GM19023 (cell line): ENCODE measurements at regions not wholly inside any gene's neighbourhood (a gene's known extent, or its start where the extent isn't known, plus 50 kb on each side); places are given as distances from the start of the nearest gene placed in this dataset.

Experiments used
- ATAC-seq: cut with Tn5 transposase; IDR thresholded peaks from one replicate; pipeline ENCODE4 v1.9.1; 2021; ENCODE audit warnings: mild to moderate bottlenecking, moderate library complexity; ENCODE audit not compliant: unreplicated experiment

DNA sequence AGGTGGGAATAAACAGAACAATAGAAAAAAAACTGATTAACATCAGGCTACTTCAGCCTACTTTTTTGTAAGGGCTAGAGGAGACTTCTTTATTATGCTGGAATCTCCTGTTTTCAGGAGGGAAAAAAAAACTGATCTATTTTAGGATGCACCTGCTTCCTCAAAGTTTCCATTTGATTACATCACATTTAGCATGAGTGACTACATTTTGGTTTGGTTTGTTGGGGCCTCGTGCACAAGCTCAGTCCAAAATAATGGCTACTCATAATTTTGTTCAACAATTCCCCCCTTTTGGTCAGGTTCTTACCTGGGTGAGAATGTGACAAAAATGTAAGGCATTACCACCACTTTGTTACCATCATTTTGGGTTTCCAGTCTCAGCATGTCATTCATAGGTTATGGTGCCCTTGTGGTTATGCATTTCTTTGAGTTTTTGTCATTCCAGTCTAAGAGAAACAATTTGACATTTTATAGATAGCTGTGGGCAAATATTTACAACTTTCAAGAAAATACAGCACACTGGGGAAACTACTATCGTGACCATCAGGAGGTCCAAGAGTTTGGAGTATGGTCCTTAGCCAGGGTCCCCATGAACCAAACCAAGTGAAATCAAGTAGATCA, 93.6 kb upstream of the ATP11B start:
- ATAC-seq, result no peak

DNA sequence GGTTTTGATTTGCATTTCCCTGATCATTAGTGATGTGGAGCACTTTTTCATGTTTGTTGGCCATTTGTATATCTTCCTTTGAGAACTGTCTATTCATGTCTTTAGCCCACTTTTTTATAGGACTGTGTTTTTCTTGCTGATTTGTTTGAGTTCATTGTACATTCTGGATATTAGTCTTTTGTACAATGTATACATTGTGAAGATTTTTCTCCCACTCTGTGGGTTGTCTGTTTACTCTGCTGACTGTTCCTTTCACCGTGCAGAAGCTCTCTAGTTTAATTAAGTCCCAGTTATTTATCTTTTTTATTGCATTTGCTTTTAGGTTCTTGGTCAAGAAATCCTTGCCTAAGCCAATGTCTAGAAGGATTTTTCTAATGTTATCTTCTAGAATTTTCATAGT, 91.1 kb upstream of the ATP11B start:
- ATAC-seq, result no peak

DNA sequence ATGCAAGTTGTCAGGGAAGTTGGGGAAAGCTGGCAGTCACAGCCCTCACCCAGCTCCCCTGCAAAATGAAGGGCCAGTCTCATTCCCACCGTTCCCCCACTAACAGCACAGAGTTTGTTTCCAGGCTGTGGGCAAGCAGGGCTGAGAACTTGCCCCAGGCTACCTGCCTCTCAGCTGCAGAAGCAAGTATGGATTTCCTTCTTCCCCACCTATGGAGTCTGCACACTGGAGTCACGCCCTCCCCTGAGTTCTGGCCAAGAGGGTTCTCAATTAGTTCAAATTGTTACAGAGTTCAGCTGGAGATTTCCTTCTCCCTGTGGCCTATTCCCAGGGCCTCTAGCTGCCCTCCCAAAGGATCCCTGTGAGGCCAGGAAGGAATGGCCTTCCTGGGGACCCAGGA, 90.1 kb upstream of the ATP11B start:
- ATAC-seq, result no peak

GRCh38 chr3:182704926-182705325, 88.4 kb upstream of the ATP11B start:
- ATAC-seq, result no peak

GRCh38 chr3:182708810-182709209, 84.5 kb upstream of the ATP11B start:
- ATAC-seq, result no peak

DNA sequence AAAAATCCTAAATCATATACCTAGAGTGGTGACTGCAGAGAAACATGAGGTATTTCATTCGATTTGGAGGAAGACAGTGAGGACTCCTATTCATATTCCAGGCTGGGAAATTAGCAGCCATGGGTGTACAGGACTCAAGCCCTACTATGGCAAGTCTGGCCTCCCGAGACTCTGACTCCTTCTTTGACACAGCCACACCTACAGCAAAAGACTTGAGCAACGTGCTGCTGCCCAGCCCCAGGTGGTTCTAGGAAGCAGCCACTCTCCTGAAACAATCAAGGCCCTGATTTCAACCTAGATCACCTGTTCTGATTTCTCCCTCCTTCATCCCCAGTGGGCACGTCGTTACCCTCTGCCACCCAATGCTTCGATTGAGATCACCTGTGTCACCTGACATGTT, 84.0 kb upstream of the ATP11B start:
- no peak for ATAC-seq

DNA sequence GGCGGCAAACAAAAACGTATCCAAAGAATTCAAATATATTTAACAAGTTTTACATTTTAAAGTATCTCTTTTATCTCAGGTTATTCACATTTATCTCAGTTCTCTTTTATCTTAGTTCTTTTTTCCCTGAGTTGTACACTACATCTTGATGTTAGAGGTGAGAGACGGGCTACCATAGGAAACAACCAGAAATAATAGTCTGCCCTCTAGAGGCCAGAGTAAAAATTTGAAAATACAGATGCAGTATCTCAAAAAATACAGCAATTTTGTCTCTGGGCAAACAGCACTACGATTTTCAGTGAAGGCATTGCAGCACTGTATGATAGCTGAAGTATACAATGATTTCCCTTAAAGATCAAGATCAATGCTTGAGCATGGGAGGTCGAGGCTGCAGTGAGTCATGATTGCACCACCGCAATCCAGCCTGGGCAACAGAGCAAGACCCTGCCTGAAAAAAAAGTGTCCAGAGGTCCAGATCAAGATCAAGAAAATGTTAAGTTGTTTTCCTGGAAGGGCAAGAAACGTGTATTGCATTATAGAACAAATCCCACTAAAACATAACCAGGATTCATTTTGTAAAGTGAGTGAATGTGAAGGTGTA, 82.6 kb upstream of the ATP11B start:
- ATAC-seq, result no peak

GRCh38 chr3:182711261-182711683, 82.0 kb upstream of the ATP11B start:
- ATAC-seq, result no peak

DNA sequence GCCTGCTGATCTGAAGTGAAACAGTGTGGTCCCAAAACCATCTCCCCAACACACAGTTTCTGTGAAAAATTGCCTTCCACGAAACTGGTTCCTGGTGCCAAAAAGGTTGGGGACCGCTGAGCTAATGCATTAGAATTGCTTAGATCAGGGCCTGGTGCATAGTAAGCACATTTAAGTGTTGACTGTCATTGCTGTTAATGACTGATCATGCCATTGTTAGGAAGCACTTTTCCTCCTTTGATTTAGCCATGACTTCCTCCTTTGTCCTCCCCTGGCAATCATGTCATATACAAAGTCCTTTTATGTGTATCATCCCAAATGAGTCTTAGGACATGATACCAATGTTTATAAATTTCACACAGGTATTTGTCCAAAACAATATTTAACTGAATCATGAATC, 81.5 kb upstream of the ATP11B start:
- ATAC-seq, result no peak

- no peak for ATAC-seq
Observed at GRCh38 chr3:182713111-182713510, 80.2 kb upstream of the ATP11B start.

DNA sequence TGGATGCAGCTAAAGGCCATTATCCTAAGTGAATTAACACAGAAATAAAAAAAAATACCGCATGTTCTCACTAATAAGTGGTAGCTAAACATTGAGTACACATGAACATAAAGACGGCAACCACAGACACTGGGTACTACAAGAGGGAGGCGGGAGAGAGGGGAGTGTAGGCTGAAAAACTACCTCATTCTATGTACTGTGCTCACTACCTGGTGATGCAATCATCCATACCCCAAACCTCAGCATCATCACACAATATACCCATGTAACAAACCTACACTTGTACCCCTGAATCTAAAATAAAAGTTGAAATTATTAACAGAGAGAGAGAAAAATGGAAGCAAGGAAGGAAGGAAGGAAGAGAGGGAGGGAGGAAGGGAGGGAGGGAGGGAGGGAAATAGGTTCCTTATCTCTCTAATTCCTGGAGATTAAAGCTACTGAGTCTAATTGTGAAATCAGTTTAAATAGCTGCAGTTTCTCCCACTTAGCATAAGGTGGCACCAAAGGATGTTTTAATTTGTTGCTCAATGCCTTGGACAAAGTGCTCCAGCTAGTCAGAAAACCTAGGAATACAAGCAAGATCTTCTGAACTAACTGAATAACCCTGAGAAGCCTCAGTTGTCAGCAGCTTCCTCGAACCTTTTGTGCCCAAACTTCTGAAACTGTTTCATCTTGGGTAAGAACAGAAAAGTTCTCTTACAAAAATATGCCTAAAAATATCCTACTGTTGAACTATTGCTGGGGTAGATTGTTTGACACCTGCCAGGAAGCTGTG, 79.4 kb upstream of the ATP11B start:
- ATAC-seq, result no peak

DNA sequence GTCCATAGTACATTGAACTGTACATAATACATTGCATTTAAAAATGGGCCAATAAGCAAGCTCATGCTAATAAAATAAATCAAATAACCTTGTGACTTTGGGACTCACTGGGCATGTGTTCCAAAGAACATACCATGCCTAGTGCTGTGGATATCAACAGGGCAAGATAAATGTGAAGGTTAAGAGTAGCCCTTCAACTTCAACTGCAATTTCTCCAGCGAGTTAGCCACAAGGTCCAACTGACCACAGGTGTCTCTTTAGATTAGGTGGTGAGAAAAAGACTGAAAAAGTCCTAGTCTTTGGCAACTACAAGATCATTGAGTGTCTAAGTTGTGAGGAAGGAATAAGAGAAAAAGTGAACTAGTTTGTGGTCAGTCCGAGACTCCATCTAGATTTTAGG, 78.3 kb upstream of the ATP11B start:
- ATAC-seq, result no peak

DNA sequence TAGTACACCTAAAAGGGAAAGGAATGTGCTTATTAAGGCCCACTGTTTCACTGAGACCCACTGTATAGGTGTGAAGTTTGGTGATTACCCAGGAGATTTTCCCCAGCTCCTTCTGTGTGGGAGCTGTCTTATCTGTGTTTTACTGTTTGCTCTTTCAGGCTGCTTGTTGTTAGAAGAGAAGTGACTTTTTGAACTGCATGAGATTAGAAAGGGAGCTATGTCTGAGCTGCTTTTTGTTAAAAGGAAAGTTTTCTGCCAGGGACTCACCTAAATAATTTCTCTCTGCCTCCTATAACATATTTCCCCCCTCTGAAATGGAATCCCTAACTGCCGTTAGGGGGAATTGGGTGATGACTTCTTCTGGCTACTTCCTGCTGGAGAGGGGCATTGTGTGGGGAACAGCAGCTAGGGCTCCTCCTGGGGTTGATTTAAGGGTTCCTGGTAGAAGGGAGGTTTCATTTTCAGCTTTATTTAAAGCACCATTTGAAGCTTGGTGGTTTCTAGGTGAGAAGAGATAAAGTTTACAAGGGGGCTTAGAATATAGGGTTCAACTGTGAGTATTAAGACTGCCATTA, 77.1 kb upstream of the ATP11B start:
- peak; percentile 37 for ATAC-seq

DNA sequence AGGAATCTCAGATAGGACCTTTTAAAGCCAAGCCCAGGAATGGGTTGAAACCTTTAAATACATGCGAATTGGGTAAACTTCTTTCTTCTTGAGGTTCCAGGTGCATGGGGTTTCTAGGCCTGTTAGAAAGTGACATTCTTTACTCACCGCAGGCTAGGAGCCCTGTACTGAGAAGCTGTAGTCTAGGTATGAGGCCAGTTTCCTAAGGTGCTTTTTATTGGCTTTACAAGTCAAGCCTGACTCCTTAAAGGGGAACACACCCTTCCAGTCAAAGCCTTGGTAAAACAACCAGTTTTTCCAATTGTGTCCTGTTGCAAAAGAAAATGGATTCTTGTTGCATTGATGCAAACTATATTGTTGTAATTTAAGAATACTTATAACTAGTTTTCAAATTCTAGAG, 76.1 kb upstream of the ATP11B start:
- peak; percentile 88 for ATAC-seq

GRCh38 chr3:182722907-182723306, 70.4 kb upstream of the ATP11B start:
- no peak for ATAC-seq

GRCh38 chr3:182723596-182723995, 69.7 kb upstream of the ATP11B start:
- no peak for ATAC-seq

GRCh38 chr3:182725372-182726251, 67.7 kb upstream of the ATP11B start:
- no peak for ATAC-seq

- no peak for ATAC-seq
Observed at GRCh38 chr3:182726258-182727142, 66.8 kb upstream of the ATP11B start.

GRCh38 chr3:182728238-182728637, 65.1 kb upstream of the ATP11B start:
- no peak for ATAC-seq
